ENCODE measurements at regions not wholly inside any gene's neighbourhood (a gene's known extent, or its start where the extent isn't known, plus 50 kb on each side); places are given as distances from the start of the nearest gene placed in this dataset.
"Not testable (repeated sequence)": the region's sequence is repeated elsewhere in the genome, so short reads cannot be mapped to it uniquely, and the experiment has no call there.

DNA sequence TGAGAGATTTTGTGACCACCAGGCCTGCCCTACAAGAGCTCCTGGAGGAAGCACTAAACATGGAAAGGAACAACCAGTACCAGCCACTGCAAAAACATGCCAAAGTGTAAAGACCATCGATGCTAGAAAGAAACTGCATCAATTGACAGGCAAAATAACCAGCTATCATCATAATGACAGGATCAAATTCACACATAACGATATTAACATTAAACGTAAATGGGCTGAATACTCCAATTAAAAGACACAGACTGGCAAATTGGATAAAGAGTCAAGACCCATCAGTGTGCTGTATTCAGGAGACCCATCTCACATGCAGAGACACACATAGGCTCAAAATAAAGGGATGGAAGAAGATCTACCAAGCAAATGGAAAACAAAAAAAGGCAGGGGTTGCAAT lies 182.4 kb downstream of the PRELID2 start:
- ATAC-seq, result not testable (repeated sequence)

DNA sequence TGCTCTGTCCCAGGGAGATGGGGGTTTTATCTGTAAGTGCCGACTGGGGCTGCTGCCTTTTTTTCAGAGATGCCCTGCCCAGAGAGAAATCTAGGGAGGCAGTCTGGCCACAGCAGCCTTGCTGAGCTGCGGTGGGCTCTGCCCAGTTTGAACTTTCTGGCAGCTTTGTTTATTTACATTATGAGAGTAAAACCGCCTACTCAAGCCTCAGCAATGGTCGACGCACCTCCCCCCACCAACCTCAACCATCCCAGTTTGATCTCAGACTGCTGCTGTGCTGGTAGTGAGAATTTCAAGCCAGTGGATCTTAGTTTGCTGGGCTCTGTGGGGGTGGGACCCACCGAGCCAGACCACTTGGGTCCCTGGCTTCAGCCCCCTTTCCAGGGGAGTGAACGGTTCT lies 188.0 kb downstream of the PRELID2 start:
- ATAC-seq, result not testable (repeated sequence)

DNA sequence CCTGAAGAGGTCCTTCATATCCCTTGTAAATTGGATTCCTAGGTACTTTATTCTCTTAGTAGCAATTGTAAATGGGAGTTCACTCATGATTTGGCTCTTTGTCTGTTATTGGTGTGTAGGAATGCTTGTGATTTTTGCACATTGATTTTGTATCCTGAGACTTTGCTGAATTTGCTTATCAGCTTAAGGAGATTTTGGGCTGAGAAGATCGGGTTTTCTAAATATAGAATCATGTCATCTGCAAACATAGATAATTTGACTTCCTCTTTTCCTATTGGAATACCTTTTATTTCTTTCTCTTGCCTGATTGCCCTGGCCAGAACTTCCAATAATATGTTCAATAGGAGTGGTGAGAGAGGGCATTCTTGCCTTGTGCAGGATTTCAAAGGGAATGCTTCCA lies 191.9 kb downstream of the PRELID2 start:
- not testable (repeated sequence) for ATAC-seq

DNA sequence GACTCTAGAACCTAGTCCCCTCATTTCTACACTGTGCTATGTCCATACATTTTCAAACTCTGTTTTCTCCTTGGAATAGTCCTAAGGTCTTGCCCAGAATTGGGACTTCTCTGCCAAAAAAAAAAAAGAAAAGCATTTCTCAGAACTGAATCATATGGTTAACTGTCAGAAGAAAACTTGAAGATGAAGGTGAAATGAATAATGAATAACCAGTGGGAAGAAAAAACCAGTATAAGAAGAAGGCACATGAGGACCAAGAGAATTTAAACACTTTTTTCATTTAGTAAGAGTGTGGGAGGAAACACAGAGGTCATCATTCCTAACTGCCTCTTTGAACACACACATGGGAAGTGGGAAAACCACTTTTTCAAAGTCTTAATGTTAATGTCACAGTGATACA lies 197.7 kb downstream of the PRELID2 start:
- TF ChIP-seq ZFP3 (CRISPR knock-in tag; IDR thresholded peaks at IDR 0.05), result no peak
- TF ChIP-seq ZNF70 (CRISPR knock-in tag; IDR thresholded peaks at IDR 0.05), result no peak
- TF ChIP-seq ISL1 (CRISPR knock-in tag; IDR thresholded peaks at IDR 0.05), result no peak
- no peak for TF ChIP-seq PPARA (CRISPR knock-in tag; IDR thresholded peaks at IDR 0.05; ENCODE audit: borderline replicate concordance)
- no peak for TF ChIP-seq ESRRG (CRISPR knock-in tag; IDR thresholded peaks at IDR 0.05)
- TF ChIP-seq, protein P1, sequence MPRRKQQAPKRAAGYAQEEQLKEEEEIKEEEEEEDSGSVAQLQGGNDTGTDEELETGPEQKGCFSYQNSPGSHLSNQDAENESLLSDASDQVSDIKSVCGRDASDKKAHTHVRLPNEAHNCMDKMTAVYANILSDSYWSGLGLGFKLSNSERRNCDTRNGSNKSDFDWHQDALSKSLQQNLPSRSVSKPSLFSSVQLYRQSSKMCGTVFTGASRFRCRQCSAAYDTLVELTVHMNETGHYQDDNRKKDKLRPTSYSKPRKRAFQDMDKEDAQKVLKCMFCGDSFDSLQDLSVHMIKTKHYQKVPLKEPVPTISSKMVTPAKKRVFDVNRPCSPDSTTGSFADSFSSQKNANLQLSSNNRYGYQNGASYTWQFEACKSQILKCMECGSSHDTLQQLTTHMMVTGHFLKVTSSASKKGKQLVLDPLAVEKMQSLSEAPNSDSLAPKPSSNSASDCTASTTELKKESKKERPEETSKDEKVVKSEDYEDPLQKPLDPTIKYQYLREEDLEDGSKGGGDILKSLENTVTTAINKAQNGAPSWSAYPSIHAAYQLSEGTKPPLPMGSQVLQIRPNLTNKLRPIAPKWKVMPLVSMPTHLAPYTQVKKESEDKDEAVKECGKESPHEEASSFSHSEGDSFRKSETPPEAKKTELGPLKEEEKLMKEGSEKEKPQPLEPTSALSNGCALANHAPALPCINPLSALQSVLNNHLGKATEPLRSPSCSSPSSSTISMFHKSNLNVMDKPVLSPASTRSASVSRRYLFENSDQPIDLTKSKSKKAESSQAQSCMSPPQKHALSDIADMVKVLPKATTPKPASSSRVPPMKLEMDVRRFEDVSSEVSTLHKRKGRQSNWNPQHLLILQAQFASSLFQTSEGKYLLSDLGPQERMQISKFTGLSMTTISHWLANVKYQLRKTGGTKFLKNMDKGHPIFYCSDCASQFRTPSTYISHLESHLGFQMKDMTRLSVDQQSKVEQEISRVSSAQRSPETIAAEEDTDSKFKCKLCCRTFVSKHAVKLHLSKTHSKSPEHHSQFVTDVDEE (CRISPR knock-in tag; IDR thresholded peaks at IDR 0.05), result no peak
- no peak for TF ChIP-seq ARNTL (CRISPR knock-in tag; IDR thresholded peaks at IDR 0.05; ENCODE audit: borderline replicate concordance, low read depth)
- peak; percentile 79 for ATAC-seq

DNA sequence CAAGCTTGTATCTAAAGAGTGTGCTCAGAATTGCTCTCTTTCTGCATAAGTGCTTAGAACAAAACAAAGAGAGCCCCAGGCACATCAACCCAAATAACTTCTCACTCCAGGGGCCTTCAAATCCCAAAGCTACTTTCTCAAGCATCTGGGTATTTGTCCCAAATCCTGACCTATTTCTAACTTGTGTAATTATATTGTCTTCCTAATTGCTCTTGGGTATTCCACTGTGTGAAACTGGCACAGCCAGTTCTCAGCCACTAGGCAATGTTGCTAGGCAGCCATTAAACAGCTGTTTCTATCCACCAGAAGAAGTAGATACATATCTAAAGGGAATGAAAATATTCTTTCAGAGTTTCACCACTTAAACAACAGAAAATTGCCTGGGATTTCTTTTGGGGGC lies 198.8 kb downstream of the PRELID2 start:
- TF ChIP-seq, protein P2, sequence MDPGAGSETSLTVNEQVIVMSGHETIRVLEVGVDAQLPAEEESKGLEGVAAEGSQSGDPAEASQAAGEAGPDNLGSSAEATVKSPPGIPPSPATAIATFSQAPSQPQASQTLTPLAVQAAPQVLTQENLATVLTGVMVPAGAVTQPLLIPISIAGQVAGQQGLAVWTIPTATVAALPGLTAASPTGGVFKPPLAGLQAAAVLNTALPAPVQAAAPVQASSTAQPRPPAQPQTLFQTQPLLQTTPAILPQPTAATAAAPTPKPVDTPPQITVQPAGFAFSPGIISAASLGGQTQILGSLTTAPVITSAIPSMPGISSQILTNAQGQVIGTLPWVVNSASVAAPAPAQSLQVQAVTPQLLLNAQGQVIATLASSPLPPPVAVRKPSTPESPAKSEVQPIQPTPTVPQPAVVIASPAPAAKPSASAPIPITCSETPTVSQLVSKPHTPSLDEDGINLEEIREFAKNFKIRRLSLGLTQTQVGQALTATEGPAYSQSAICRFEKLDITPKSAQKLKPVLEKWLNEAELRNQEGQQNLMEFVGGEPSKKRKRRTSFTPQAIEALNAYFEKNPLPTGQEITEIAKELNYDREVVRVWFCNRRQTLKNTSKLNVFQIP (CRISPR knock-in tag; IDR thresholded peaks at IDR 0.05; ENCODE audit: borderline replicate concordance, low read depth), result no peak
- TF ChIP-seq, protein P3, sequence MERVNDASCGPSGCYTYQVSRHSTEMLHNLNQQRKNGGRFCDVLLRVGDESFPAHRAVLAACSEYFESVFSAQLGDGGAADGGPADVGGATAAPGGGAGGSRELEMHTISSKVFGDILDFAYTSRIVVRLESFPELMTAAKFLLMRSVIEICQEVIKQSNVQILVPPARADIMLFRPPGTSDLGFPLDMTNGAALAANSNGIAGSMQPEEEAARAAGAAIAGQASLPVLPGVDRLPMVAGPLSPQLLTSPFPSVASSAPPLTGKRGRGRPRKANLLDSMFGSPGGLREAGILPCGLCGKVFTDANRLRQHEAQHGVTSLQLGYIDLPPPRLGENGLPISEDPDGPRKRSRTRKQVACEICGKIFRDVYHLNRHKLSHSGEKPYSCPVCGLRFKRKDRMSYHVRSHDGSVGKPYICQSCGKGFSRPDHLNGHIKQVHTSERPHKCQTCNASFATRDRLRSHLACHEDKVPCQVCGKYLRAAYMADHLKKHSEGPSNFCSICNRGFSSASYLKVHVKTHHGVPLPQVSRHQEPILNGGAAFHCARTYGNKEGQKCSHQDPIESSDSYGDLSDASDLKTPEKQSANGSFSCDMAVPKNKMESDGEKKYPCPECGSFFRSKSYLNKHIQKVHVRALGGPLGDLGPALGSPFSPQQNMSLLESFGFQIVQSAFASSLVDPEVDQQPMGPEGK (CRISPR knock-in tag; IDR thresholded peaks at IDR 0.05; ENCODE audit: borderline replicate concordance), result no peak
- no peak for TF ChIP-seq OSR1 (CRISPR knock-in tag; IDR thresholded peaks at IDR 0.05)
- no peak for TF ChIP-seq ZC3H10 (CRISPR knock-in tag; IDR thresholded peaks at IDR 0.05)
- no peak for TF ChIP-seq TOX (CRISPR knock-in tag; IDR thresholded peaks at IDR 0.05; ENCODE audit: borderline replicate concordance)
- no peak for TF ChIP-seq ZFP30 (CRISPR knock-in tag; IDR thresholded peaks at IDR 0.05)
- TF ChIP-seq ARNTL (CRISPR knock-in tag; IDR thresholded peaks at IDR 0.05; ENCODE audit: borderline replicate concordance, low read depth), result no peak
- TF ChIP-seq, protein P4, sequence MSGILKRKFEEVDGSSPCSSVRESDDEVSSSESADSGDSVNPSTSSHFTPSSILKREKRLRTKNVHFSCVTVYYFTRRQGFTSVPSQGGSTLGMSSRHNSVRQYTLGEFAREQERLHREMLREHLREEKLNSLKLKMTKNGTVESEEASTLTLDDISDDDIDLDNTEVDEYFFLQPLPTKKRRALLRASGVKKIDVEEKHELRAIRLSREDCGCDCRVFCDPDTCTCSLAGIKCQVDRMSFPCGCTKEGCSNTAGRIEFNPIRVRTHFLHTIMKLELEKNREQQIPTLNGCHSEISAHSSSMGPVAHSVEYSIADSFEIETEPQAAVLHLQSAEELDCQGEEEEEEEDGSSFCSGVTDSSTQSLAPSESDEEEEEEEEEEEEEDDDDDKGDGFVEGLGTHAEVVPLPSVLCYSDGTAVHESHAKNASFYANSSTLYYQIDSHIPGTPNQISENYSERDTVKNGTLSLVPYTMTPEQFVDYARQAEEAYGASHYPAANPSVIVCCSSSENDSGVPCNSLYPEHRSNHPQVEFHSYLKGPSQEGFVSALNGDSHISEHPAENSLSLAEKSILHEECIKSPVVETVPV (CRISPR knock-in tag; IDR thresholded peaks at IDR 0.05), result no peak
- TF ChIP-seq, protein P5, sequence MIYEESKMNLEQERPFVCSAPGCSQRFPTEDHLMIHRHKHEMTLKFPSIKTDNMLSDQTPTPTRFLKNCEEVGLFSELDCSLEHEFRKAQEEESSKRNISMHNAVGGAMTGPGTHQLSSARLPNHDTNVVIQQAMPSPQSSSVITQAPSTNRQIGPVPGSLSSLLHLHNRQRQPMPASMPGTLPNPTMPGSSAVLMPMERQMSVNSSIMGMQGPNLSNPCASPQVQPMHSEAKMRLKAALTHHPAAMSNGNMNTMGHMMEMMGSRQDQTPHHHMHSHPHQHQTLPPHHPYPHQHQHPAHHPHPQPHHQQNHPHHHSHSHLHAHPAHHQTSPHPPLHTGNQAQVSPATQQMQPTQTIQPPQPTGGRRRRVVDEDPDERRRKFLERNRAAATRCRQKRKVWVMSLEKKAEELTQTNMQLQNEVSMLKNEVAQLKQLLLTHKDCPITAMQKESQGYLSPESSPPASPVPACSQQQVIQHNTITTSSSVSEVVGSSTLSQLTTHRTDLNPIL (CRISPR knock-in tag; IDR thresholded peaks at IDR 0.05; ENCODE audit: low read depth), result no peak
- TF ChIP-seq ESRRG (CRISPR knock-in tag; IDR thresholded peaks at IDR 0.05), result no peak
- TF ChIP-seq CSDC2 (CRISPR knock-in tag; IDR thresholded peaks at IDR 0.05), result no peak
- TF ChIP-seq ZNF8 (CRISPR knock-in tag; IDR thresholded peaks at IDR 0.05), result no peak
- TF ChIP-seq ISL1 (CRISPR knock-in tag; IDR thresholded peaks at IDR 0.05), result no peak
- no peak; the same call in 2 of the 3 replicates for ATAC-seq
